Caco-2 (cell line): ENCODE measurements at regions not wholly inside any gene's neighbourhood (a gene's known extent, or its start where the extent isn't known, plus 50 kb on each side); places are given as distances from the start of the nearest gene placed in this dataset.
A peak's percentile ranks its signal among the peaks of the same experiment; 100 is the strongest.

Experiments used
- BruUV-seq: library from RNA; stranded (reverse); fragments of 400-500 nt; replicated peaks from 2 replicates; lab custom pipeline; 2021; lab: Mats Ljungman, UMichigan
- CTCF ChIA-PET: fragments of 300-600 bp; sonication (Branson Sonifier 250); formaldehyde crosslinking; loops from one replicate; lab custom pipeline; 2022; ENCODE audit warnings: antibody characterized with exemption; lab: Charles Lee
- POLR2A ChIA-PET: fragments of 300-600 bp; sonication (Branson Sonifier 250); formaldehyde crosslinking; loops from one replicate; lab custom pipeline; 2022; ENCODE audit warnings: antibody characterized with exemption; lab: Charles Lee
- DNase-seq, 2 experiments: peaks; one replicate each; pipeline versions ENCODE4 v3.0.0 to v3.0.0-alpha.2; 2020 to 2022
- H3K27me3 ChIP-seq: replicated peaks from 2 replicates; pipeline ENCODE4 v1.6.0; 2011; ENCODE audit warnings: low read length; ENCODE audit not compliant: control insufficient read depth, insufficient read depth
- H3K36me3 ChIP-seq: 2 replicates; pipeline ENCODE4 v1.5.1; 2011; ENCODE audit warnings: low read length; ENCODE audit not compliant: control insufficient read depth, insufficient read depth
- H3K4me1 ChIP-seq: fragments of 250-450 bp; sonication (Bioruptor Pico); 2 replicates; pipeline ENCODE4 v1.5.1; 2020; ENCODE audit warnings: mild to moderate bottlenecking
- H3K4me3 ChIP-seq: 2 replicates; pipeline ENCODE4 v1.5.1; 2011; ENCODE audit warnings: low read depth, mild to moderate bottlenecking, control low read depth, low read length
- H3K9me3 ChIP-seq: fragments of 250-450 bp; sonication (Bioruptor Pico); 2 replicates; pipeline ENCODE4 v1.5.1; 2020; ENCODE audit warnings: mild to moderate bottlenecking, moderate library complexity
- H3K27ac Mint-ChIP-seq: one replicate; pipeline ENCODE4 v1.8.0; 2022; ENCODE audit warnings: mixed read lengths; ENCODE audit not compliant: unreplicated experiment
- H3K27me3 Mint-ChIP-seq: one replicate; pipeline ENCODE4 v1.8.0; 2022; ENCODE audit warnings: mixed read lengths; ENCODE audit not compliant: insufficient read depth, unreplicated experiment
- H3K36me3 Mint-ChIP-seq: one replicate; pipeline ENCODE4 v1.8.0; 2022; ENCODE audit warnings: mild to moderate bottlenecking, mixed read lengths; ENCODE audit not compliant: insufficient read depth, unreplicated experiment
- H3K4me1 Mint-ChIP-seq: one replicate; pipeline ENCODE4 v1.8.0; 2022; ENCODE audit warnings: low read depth, mixed read lengths; ENCODE audit not compliant: unreplicated experiment
- H3K4me3 Mint-ChIP-seq: one replicate; pipeline ENCODE4 v1.8.0; 2022; ENCODE audit warnings: mild to moderate bottlenecking, moderate library complexity, mixed read lengths; ENCODE audit not compliant: unreplicated experiment
- H3K9me3 Mint-ChIP-seq: one replicate; pipeline ENCODE4 v1.8.0; 2022; ENCODE audit warnings: mixed read lengths; ENCODE audit not compliant: unreplicated experiment
- CTCF ChIP-seq, 2 experiments: fragments of 200-600 bp in 1 of 2; IDR thresholded peaks; 1 replicate in 1 of 2; 2 replicates in 1 of 2; pipeline versions ENCODE4 v1.5.1 to v1.8.0; 2011 to 2022; ENCODE audit warnings: antibody characterized with exemption in 1 of 2, control low read depth in 1 of 2, inconsistent platforms in 1 of 2, low read depth in 1 of 2, low read length in 1 of 2, mild to moderate bottlenecking in 1 of 2, moderate library complexity in 1 of 2; ENCODE audit not compliant: insufficient read depth in 1 of 2, severe bottlenecking in 1 of 2, unreplicated experiment in 1 of 2
- intact Hi-C: fragments of 100-400 bp; cut with micrococcal nuclease; formaldehyde crosslinking; loops from one replicate; pipeline ENCODE4 v1.10.0; 2022; ENCODE audit not compliant: unreplicated experiment

- no peak for TF ChIP-seq CTCF (IDR thresholded peaks at IDR 0.05; ENCODE audit: insufficient read depth in 1 of 2, low read depth in 1 of 2, low read length in 1 of 2, severe bottlenecking in 1 of 2, unreplicated experiment in 1 of 2)
- Mint-ChIP-seq H3K4me1 (no peaks in the 10 kb centered on the region), H3K36me3 (no peaks in the 10 kb centered on the region), H3K9me3 (no peaks in the 10 kb centered on the region), H3K27ac (no peak overlapping the region), H3K27me3 (no peaks in the 10 kb centered on the region), H3K4me3 (no peak overlapping the region)
- H3K9me3 ChIP-seq, result no peaks in the 10 kb centered on the region
- H3K27me3 ChIP-seq, result no peaks in the 10 kb centered on the region
- ChIA-PET CTCF (no interaction called here), POLR2A (no interaction called here)
- intact Hi-C loops, result no loop called here
- no TSS peak for BruUV-seq
- DNase-seq, result no peak
- no peaks in the 10 kb centered on the region for H3K4me1 ChIP-seq
- no peaks in the 10 kb centered on the region for H3K36me3 ChIP-seq
- H3K4me3 ChIP-seq, result no peak overlapping the region
These were observed 1065.8 kb upstream of the MIR17HG start for GRCh38 chr13:90281709-90282108.

- Histone ChIP-seq H3K27me3 (no peaks in the 10 kb centered on the region), H3K9me3 (no peaks in the 10 kb centered on the region), H3K4me1 (no peaks in the 10 kb centered on the region), H3K4me3 (no peak overlapping the region), H3K36me3 (no peaks in the 10 kb centered on the region)
- TF ChIP-seq CTCF (IDR thresholded peaks at IDR 0.05; ENCODE audit: insufficient read depth in 1 of 2, low read depth in 1 of 2, low read length in 1 of 2, severe bottlenecking in 1 of 2, unreplicated experiment in 1 of 2), result no peak
- DNase-seq, result no peak
- ChIA-PET POLR2A (no interaction called here), CTCF (no interaction called here)
- no peak overlapping the region for H3K4me3 Mint-ChIP-seq
- no peaks in the 10 kb centered on the region for H3K36me3 Mint-ChIP-seq
- no TSS peak for BruUV-seq
- intact Hi-C loops, result no loop called here
- H3K27ac Mint-ChIP-seq, result peak overlapping the region; percentile 1
- H3K9me3 Mint-ChIP-seq, result peaks cover 19% of the 10 kb centered on the region
- H3K27me3 Mint-ChIP-seq, result no peaks in the 10 kb centered on the region
- no peaks in the 10 kb centered on the region for H3K4me1 Mint-ChIP-seq
These were observed 1060.0 kb upstream of the MIR17HG start for GRCh38 chr13:90287521-90287920.

- no peaks in the 10 kb centered on the region for H3K4me1 ChIP-seq
- intact Hi-C loops, result no loop called here
- no peak overlapping the region for H3K4me3 ChIP-seq
- no peak overlapping the region for H3K4me3 Mint-ChIP-seq
- ChIA-PET POLR2A (no interaction called here), CTCF (no interaction called here)
- H3K9me3 Mint-ChIP-seq, result peaks cover 6% of the 10 kb centered on the region
- DNase-seq, result no peak
- no peak for TF ChIP-seq CTCF (IDR thresholded peaks at IDR 0.05; ENCODE audit: insufficient read depth in 1 of 2, low read depth in 1 of 2, low read length in 1 of 2, severe bottlenecking in 1 of 2, unreplicated experiment in 1 of 2)
- H3K4me1 Mint-ChIP-seq, result no peaks in the 10 kb centered on the region
- H3K27me3 ChIP-seq, result no peaks in the 10 kb centered on the region
- no peaks in the 10 kb centered on the region for H3K27me3 Mint-ChIP-seq
- no peaks in the 10 kb centered on the region for H3K9me3 ChIP-seq
- H3K36me3 ChIP-seq, result no peaks in the 10 kb centered on the region
- BruUV-seq, result no TSS peak
- H3K27ac Mint-ChIP-seq, result no peak overlapping the region
- no peaks in the 10 kb centered on the region for H3K36me3 Mint-ChIP-seq
These were observed 1053.6 kb upstream of the MIR17HG start for GRCh38 chr13:90293793-90294361.
